GM19468 (cell line): ENCODE measurements at regions not wholly inside any gene's neighbourhood (a gene's known extent, or its start where the extent isn't known, plus 50 kb on each side); places are given as distances from the start of the nearest gene placed in this dataset.
"Not testable (repeated sequence)": the region's sequence is repeated elsewhere in the genome, so short reads cannot be mapped to it uniquely, and the experiment has no call there.

Experiments
- ATAC-seq: cut with Tn5 transposase; IDR thresholded peaks from one replicate; pipeline ENCODE4 v1.9.1; 2021; ENCODE audit warnings: mild to moderate bottlenecking, moderate library complexity, moderate number of reproducible peaks; ENCODE audit not compliant: unreplicated experiment; ENCODE audit errors: extremely low read depth

DNA sequence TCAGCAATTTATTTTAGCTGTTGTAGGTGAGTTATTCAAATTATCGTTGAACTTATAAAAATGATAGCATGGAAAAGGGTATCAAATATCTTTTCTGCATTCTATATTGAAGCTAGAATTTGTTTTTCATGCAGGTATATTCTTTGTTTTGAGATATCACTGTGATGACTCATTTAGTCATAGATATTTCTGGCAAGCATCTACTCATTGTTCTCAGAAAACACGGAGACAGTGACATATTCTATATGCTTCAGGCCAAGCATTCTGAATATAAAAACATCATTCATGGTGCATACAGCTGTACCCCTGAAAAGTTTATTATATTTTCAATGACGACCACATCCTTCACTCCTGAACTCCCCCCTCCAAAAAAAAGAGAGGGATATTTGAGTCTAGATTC lies 150.3 kb upstream of the GRIA1 start:
- no peak for ATAC-seq

- ATAC-seq = no peak
These were observed 149.7 kb upstream of the GRIA1 start for GRCh38 chr5:153340738-153341137.

DNA sequence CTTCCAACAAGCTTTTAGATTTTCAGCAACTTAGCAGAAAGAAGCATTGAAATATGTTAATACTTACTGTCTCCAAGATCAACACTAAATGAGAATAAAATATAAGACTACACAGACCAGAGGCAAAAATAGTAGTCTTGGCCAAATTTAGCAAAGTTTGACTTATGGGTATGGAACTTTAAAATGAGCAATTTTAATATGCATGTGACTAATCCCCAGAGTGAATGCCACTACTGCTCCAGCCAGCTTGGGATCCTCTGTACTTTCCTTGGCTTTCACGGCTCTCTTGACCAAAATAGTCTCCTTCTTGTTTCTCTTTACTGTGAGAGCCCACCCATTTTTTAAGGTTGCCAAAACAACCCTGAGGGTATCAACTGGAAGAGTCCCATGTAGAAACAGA lies 148.0 kb upstream of the GRIA1 start:
- no peak for ATAC-seq

- no peak for ATAC-seq
These were observed 142.9 kb upstream of the GRIA1 start for GRCh38 chr5:153347611-153348010.

DNA sequence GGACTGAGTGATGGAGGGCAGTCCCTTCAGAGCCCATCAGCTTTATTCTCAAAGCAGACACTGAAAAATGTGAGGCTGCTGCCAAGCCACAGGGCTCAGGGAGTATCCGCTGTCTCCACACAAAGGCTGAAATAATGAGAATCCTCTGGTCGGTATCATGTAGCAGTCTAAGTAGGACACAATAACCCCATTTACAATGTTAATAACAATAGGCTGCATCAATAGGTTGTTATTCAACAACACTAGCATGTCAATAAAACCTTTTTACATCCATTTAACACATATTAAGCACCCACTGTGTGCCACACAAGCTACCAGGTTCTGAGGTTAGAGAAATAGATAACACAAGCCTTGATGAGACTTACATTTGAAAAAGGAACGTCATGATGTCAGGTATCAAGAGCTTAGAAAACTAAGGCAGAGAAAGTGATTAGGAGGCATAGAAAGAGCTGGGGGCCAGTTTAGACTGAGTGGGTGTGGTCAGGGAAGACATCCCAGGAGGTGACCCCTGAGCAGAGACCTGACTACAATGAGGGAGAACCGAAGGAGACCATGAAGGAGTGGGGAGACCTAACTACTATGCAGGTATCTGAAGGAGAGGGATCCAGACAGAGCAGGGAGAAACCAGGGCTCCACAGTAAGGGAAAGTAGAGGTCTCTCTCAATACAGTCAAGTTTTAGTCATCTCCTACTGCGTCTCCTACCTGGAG lies 140.1 kb upstream of the GRIA1 start:
- ATAC-seq = no peak

DNA sequence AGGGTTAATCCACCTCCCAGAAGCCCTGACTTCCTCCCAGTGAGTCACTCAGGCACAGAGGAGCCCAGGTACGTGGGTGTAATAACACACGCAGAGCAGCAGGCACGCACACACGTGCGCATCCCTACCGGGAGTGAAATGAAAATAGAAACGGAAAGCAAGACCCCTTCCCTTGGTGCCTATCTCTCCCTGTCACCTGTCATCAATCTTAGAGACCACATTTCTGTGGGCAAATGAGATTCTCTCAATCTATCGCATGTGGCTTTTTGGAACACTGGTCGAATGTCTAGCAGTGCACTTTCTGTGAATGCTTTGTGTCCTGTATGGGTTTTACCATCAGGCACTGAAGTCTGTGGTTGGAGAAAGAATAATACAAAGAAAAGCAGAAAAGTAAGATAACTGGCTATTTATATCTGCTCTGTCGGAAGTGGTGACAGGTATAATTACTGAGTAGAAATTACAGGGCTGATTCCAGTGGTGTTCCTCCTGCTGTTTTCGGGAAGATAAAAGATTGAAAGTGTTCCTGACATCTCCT lies 137.7 kb upstream of the GRIA1 start:
- no peak for ATAC-seq

DNA sequence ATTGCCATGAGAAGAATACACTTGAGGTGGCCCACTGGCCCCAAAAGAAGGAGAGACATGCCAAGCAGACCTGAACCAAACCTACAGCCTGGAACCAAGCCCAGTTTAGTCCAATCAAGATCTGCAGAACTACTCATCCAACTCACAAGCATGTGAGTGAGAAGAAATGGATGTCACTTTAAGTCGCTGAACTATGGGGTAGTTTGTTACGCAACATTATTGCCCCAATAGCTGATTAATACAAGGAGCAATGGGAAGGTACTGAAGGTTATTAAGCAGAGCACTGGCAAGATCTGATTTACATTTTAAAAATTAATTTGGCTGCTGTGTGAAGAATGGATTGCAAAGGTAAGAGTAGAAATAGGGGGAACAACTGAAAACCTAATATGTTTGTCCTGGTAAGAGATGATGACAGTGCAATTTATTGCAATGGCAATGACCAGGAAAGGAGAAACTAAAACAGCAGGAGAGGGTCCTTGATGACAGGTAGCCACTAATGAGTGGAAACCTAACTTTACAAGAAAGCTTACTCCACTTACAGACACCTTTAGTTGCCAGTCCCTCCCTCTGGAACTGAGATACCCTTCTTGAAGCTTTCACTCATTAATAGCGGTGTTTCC lies 132.9 kb upstream of the GRIA1 start:
- ATAC-seq = no peak

GRCh38 chr5:153358315-153358976 lies 132.0 kb upstream of the GRIA1 start:
- peak; percentile 85 for ATAC-seq

DNA sequence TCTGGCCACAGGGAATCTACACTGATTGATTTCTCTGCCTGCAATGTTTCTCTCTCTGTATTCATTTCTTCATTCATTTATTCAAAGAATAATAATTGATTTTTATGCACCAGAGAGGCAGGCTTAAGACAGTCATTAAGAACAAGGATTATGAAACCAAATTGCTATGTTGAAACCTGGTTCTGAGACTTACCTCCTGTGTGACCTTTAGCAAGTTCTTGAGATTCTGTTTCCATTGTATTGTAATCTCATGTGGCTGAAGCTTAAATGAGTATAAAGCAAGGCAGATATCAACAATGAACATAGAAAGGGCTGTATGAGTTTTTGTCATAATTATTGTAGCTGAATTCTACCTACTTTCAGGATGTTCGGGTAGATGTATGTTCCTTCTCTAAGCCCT lies 129.6 kb upstream of the GRIA1 start:
- no peak for ATAC-seq

DNA sequence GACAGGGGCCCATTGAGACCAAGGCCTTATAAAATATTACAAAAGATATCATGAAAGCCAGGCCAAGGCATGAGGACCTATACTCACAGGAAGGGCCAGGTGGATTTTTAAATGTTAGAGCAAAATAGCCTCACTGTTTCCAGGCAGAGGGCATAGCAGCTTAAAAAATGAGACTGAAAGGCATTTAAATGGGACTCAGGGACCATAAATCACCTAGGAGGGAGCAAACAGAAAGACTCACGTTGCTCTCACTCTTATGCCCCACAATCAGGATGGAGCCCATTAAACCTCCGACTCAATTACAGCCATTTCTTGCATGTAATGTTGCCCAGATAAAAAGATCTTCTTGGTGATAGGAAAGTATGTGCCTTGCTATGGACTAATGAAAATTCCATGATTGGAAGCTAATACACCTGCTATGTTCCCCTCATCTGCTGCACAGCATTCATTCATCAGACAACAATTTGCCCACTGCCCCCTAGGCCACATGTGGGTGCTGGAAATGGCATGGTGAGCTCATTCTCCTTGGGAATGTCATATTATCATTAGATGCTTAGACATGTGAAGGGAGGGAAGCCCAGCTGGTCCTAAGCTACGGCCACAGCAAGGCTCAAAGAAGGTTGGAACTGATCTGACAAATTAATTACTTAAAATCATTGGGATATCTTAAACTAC lies 128.6 kb upstream of the GRIA1 start:
- ATAC-seq = no peak

DNA sequence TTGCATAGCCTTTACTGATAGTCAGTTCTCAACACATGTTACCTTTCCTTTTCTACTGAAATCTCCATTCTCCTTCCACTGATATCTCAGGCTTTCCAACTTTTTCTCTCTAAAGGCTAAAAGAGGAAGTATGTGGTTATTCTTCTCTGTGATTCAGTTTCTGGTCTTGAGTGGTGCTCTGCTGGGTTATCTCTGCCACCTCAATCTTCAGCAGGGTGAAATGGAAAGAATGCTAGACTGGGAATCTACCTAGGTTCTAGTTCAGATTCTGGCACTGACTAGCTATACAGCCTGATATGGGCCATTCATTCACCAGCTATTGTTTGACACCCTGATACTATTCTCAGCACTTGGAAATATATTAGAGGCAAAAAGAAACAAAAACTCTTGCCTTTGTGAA lies 124.9 kb upstream of the GRIA1 start:
- no peak for ATAC-seq

- no peak for ATAC-seq
These were observed 123.0 kb upstream of the GRIA1 start for GRCh38 chr5:153367466-153367865.

GRCh38 chr5:153372425-153373129 lies 117.9 kb upstream of the GRIA1 start:
- ATAC-seq = no peak

- ATAC-seq = no peak
These were observed 117.4 kb upstream of the GRIA1 start for GRCh38 chr5:153373130-153373498.

DNA sequence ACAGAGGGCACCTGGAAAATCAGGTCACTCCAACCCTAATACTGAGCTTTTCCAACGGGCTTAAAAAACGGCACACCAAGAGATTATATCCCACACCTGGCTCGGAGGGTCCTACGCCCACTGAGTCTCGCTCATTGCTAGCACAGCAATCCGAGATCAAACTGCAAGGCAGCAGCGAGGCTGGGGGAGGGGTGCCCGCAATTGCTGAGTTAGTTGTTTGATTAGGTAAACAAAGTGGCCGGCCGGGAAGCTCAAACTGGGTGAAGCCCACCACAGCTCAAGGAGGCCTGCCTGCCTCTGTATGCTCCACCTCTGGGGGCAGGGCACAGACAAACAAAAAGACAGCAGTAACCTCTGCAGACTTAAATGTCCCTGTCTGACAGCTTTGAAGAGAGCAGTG lies 108.8 kb upstream of the GRIA1 start:
- not testable (repeated sequence) for ATAC-seq

DNA sequence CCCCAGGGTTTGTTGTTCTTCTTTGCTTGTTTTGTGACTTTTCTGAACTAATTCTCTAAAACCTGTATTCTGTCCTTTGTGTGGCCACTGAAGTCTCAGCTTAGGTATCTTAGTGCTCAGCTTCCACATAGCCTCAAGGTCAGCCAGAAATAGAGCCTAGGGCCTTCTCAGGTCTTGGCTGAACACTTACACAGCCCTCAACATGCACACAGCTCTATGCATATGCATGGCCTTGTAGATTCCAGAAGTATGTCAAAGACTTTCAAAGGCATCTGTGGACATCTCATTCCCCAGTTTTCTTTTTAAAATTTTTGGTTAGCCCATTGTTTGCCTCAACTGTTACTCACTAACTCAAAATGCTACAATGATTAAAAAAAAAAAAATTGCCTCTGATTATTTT lies 99.9 kb upstream of the GRIA1 start:
- no peak for ATAC-seq

GRCh38 chr5:153399595-153399994 lies 90.9 kb upstream of the GRIA1 start:
- no peak for ATAC-seq

DNA sequence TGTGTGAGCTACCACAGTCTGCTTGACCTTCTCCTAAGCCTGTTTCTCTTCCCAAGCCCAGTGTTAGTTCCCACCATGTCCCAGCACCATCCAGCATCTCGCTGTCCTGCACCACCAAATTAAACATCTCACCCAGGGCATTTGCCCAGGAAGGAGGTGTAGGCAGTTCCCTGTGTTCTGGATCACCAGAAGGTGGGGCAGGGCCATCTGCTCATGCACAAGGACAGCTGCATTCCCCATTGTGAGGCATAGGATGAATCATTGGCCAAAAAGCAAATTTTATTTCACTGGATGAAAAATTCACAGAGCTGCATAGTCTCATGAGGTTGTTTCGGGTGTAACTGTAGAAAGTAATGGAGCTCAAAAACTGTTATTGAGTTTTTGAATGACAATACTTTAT lies 89.5 kb upstream of the GRIA1 start:
- no peak for ATAC-seq

DNA sequence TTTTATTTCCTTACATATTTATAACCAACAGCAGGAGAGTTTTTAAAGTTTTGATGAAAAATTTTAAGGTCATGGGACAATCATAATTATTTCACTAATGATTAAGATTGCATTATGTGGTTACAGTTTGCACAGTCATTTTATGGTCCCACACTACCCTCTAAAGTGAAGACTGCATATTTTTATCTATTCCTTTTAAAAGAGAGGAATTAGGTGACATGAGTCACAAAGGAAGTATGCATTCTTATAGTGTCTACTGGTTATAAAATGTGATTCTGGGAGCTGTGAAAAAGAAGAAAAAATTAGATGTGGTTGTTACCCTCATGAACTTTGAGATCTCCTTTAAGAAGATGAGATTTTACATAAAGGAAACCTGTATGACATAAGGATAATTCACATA lies 87.9 kb upstream of the GRIA1 start:
- no peak for ATAC-seq

- ATAC-seq = no peak
These were observed 87.0 kb upstream of the GRIA1 start for GRCh38 chr5:153403470-153403869.
